GM12865 (cell line): ENCODE measurements at regions not wholly inside any gene's neighbourhood (a gene's known extent, or its start where the extent isn't known, plus 50 kb on each side); places are given as distances from the start of the nearest gene placed in this dataset.

Experiments
- DNase-seq: peaks from one replicate; pipeline ENCODE4 v3.0.0; 2010; ENCODE audit warnings: low read depth
- H3K4me3 ChIP-seq: 2 replicates; pipeline ENCODE4 v1.5.1; 2011; ENCODE audit warnings: mild to moderate bottlenecking, low read depth, low read length, control low read depth
- CTCF ChIP-seq: IDR thresholded peaks from 2 replicates; pipeline ENCODE4 v1.5.1; 2011; ENCODE audit warnings: low read length, control low read depth, low read depth, inconsistent platforms; ENCODE audit not compliant: insufficient read depth; ENCODE audit errors: missing control alignments

- H3K4me3 ChIP-seq, result no peak overlapping the region
- no peak for DNase-seq
- TF ChIP-seq CTCF, result no peak
Measured at GRCh38 chr18:35780937-35781336, 191.5 kb upstream of the RMP24 start.

- DNase-seq, result no peak
- no peak for TF ChIP-seq CTCF
- no peak overlapping the region for H3K4me3 ChIP-seq
Measured at GRCh38 chr18:35782926-35783325, 189.6 kb upstream of the RMP24 start.

- no peak for TF ChIP-seq CTCF
- DNase-seq, result peak; percentile 16
- no peak overlapping the region for H3K4me3 ChIP-seq
Measured at GRCh38 chr18:35786365-35787042, 186.0 kb upstream of the RMP24 start.

GRCh38 chr18:35789543-35789942, 182.9 kb upstream of the RMP24 start:
- peak; percentile 23 for DNase-seq
- TF ChIP-seq CTCF, result no peak
- H3K4me3 ChIP-seq, result no peak overlapping the region

- H3K4me3 ChIP-seq, result no peak overlapping the region
- DNase-seq, result no peak
- TF ChIP-seq CTCF, result no peak
Measured at GRCh38 chr18:35797948-35798347, 174.5 kb upstream of the RMP24 start.

GRCh38 chr18:35803551-35803950, 168.9 kb upstream of the RMP24 start:
- TF ChIP-seq CTCF, result no peak
- no peak overlapping the region for H3K4me3 ChIP-seq
- DNase-seq, result no peak

GRCh38 chr18:35804377-35804776, 168.1 kb upstream of the RMP24 start:
- DNase-seq, result no peak
- H3K4me3 ChIP-seq, result no peak overlapping the region
- TF ChIP-seq CTCF, result no peak
